Lower lobe of right lung (tissue), 2 donors: ENCODE measurements at regions not wholly inside any gene's neighbourhood (a gene's known extent, or its start where the extent isn't known, plus 50 kb on each side); places are given as distances from the start of the nearest gene placed in this dataset.

ENCODE experiments used
- ATAC-seq, 2 donors: fragments of 200-7000 bp; cut with Tn5 transposase; one replicate each; pipeline ENCODE4 v1.9.1; 2020 to 2022; ENCODE audit warnings: mild to moderate bottlenecking in 2 of 2, moderate library complexity in 2 of 2
- DNase-seq: peaks from one replicate; pipeline ENCODE4 v3.0.0-alpha.2; 2020
- H3K27ac ChIP-seq: fragments of 200-600 bp; one replicate; pipeline ENCODE4 v1.8.0; 2022
- H3K27me3 ChIP-seq: fragments of 200-600 bp; one replicate; pipeline ENCODE4 v1.8.0; 2022; ENCODE audit warnings: low read depth
- H3K36me3 ChIP-seq: fragments of 200-600 bp; one replicate; pipeline ENCODE4 v1.8.0; 2022; ENCODE audit warnings: mild to moderate bottlenecking
- H3K4me1 ChIP-seq: fragments of 200-600 bp; one replicate; pipeline ENCODE4 v1.8.0; 2022
- H3K4me3 ChIP-seq: fragments of 200-600 bp; one replicate; pipeline ENCODE4 v1.8.0; 2022; ENCODE audit warnings: mild to moderate bottlenecking
- H3K9me3 ChIP-seq: fragments of 200-600 bp; one replicate; pipeline ENCODE4 v1.8.0; 2022
- intact Hi-C: fragments of 100-400 bp; cut with DNase I; formaldehyde crosslinking; loops from one replicate; pipeline ENCODE4 v1.11.0; 2022
- TF ChIP-seq, protein P1 (sequence below): fragments of 200-600 bp; IDR thresholded peaks from one replicate; pipeline ENCODE4 v1.8.0; 2022; ENCODE audit warnings: antibody characterized with exemption, mild to moderate bottlenecking
- donor health status: DM: no; HTN: yes; CAD: no; lungs with severe emphysema.

DNA sequence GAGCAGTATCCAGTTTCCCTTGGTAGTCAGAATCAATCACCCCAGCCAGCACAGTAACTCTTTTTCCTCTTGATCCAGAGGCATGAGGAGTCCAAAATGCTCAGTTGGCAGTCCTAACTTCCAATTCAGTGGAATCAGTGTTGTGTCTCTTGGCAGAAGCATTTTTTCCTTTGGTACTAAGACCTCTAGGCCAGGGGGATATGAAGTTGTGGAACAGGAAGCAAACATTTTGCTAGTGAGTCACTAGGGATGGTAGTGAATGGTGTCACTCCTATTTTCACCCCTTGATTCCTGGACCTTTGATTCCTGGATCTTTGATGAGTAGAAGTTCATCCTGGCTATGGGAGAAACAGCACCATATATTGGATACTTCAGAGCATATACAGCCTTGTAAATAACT is 70.5 kb upstream of the ALDH1A3 start:
- Histone ChIP-seq H3K27me3 (no peaks in the 10 kb centered on the region), H3K27ac (no peak overlapping the region), H3K9me3 (no peaks in the 10 kb centered on the region), H3K36me3 (no peaks in the 10 kb centered on the region), H3K4me3 (no peak overlapping the region), H3K4me1 (no peaks in the 10 kb centered on the region)
- intact Hi-C loops, result no loop called here
- DNase-seq (no peak), ATAC-seq (no peak)
- TF ChIP-seq, protein P1, sequence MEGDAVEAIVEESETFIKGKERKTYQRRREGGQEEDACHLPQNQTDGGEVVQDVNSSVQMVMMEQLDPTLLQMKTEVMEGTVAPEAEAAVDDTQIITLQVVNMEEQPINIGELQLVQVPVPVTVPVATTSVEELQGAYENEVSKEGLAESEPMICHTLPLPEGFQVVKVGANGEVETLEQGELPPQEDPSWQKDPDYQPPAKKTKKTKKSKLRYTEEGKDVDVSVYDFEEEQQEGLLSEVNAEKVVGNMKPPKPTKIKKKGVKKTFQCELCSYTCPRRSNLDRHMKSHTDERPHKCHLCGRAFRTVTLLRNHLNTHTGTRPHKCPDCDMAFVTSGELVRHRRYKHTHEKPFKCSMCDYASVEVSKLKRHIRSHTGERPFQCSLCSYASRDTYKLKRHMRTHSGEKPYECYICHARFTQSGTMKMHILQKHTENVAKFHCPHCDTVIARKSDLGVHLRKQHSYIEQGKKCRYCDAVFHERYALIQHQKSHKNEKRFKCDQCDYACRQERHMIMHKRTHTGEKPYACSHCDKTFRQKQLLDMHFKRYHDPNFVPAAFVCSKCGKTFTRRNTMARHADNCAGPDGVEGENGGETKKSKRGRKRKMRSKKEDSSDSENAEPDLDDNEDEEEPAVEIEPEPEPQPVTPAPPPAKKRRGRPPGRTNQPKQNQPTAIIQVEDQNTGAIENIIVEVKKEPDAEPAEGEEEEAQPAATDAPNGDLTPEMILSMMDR, result no peak

DNA sequence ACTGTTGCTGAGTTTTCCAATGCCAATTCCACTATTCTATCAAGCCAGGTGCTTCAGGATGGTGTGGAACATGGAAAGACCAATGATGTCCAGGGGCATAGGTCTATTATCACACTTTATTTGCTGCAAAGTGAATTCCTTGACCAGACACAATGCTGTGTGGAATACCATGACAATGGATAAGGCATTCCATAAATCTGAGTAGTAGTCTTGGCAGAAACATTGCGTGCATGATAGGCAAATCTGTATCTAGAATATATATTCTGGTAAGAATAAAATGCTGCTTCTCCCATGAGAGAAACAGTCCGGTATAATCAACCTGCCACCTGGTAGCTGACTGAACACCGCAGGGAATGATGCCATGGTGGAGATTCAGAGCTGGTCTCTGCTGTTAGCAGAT is 70.0 kb upstream of the ALDH1A3 start:
- TF ChIP-seq, protein P1, result no peak

DNA sequence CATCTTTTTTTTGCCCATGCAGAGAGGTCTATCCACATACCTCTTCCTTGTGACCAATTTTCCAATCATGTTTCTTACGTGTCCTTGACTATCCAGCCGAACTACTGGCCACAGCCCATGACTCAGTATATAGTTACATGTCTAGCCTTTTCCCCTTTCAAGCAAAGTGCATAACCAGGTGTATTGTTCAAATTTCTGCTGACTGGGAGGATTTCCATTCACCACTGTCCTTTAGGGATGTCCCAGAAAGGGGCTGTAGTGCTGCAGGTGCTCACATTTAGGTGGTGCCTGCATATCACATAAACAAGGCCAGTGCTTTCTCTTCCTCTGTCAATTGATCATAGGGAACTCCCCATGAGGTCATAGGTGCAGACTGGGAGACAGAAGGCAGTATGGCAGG is 69.4 kb upstream of the ALDH1A3 start:
- Histone ChIP-seq H3K4me3 (no peak overlapping the region), H3K4me1 (no peaks in the 10 kb centered on the region), H3K36me3 (no peaks in the 10 kb centered on the region), H3K27ac (no peak overlapping the region), H3K9me3 (peaks cover 5% of the 10 kb centered on the region), H3K27me3 (no peaks in the 10 kb centered on the region)
- TF ChIP-seq, protein P1, result no peak
- intact Hi-C loops, result no loop called here
- ATAC-seq, result no peak
- no peak for DNase-seq

More for the DNA sequence above, 70.0 kb upstream of the ALDH1A3 start:
- Histone ChIP-seq H3K36me3 (no peaks in the 10 kb centered on the region), H3K27me3 (no peaks in the 10 kb centered on the region), H3K27ac (no peak overlapping the region), H3K9me3 (no peaks in the 10 kb centered on the region), H3K4me3 (no peak overlapping the region), H3K4me1 (no peaks in the 10 kb centered on the region)
- intact Hi-C loops, result no loop called here
- ATAC-seq, result no peak
- no peak for DNase-seq

DNA sequence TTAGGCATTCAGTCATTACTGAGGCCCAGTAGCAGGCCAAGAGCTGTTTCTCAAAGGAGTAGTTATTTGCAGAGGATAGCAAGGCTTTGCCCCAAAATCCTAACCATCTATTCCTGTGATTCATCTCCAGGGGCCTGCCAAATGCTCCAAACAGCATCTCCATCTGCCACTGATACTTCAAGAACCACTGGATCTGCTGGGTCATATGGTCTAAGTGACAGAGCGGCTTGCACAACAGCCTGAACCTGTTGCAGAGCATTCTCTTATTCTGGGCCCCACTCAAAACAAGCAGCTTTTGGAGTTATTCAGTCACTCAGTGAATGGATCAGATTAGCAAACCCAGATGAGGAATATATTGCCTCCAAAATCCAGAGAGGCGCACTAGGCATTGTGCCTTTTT is 68.8 kb upstream of the ALDH1A3 start:
- no peaks in the 10 kb centered on the region for H3K27me3 ChIP-seq
- no peaks in the 10 kb centered on the region for H3K36me3 ChIP-seq

DNA sequence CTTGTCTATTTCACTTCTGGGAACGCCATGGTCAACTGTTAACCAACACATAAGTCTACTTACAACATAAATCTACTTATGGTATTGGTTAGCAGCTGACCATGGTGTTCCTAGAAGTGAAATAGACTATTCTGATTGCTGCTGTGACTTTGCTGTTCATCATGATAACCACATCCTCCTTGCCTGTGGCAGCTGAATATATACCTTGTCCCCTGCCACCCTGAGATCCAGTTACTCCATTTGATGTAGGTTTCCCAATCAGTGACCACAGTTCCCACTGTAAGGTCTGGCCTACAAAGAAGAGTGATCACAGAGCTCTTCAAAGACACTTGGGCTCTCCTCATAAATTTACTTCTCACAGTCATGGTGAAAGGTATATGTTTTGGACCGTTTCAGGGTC is 66.8 kb upstream of the ALDH1A3 start:
- DNase-seq (no peak), ATAC-seq (no peak)
- H3K4me3 ChIP-seq, result no peak overlapping the region
- no peak overlapping the region for H3K27ac ChIP-seq
- peaks cover 14% of the 10 kb centered on the region for H3K9me3 ChIP-seq
- H3K36me3 ChIP-seq, result no peaks in the 10 kb centered on the region
- H3K4me1 ChIP-seq, result no peaks in the 10 kb centered on the region
- intact Hi-C loops, result no loop called here
- TF ChIP-seq, protein P1, result no peak
- H3K27me3 ChIP-seq, result no peaks in the 10 kb centered on the region

More for the DNA sequence above, 68.8 kb upstream of the ALDH1A3 start:
- ATAC-seq, result no peak
- intact Hi-C loops, result no loop called here
- H3K9me3 ChIP-seq, result peaks cover 11% of the 10 kb centered on the region
- TF ChIP-seq, protein P1, result no peak
- DNase-seq, result no peak
- no peaks in the 10 kb centered on the region for H3K4me1 ChIP-seq
- H3K27ac ChIP-seq, result no peak overlapping the region
- H3K4me3 ChIP-seq, result no peak overlapping the region

DNA sequence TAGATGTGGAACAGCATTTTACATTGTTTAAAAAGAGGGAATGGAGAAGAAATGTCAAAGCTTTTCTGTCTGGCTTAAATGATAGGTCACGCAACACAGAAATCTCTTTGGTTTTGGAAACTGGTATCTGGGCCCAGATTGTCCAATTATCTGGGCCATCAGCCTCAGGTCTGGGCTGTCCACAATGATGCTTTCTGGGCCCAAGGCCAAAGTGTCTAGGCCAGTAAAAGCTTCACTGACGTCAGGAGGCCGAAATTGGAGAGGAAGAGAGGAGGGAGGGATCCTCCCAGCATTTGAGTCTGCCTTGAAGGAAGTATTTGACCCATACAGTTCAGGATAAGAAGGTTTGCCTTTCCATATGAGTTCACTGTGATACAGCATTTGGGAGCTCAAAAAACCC is 60.7 kb upstream of the ALDH1A3 start:
- TF ChIP-seq, protein P1, result no peak
- ATAC-seq, result no peak
- Histone ChIP-seq H3K4me1 (no peaks in the 10 kb centered on the region), H3K9me3 (peaks cover 14% of the 10 kb centered on the region), H3K36me3 (no peaks in the 10 kb centered on the region), H3K27ac (no peak overlapping the region), H3K27me3 (no peaks in the 10 kb centered on the region), H3K4me3 (no peak overlapping the region)
- no peak for DNase-seq
- intact Hi-C loops, result no loop called here
